HCT116 (cell line): ENCODE measurements at regions not wholly inside any gene's neighbourhood (a gene's known extent, or its start where the extent isn't known, plus 50 kb on each side); places are given as distances from the start of the nearest gene placed in this dataset.

Experiments
- ATAC-seq: fragments of 200-7000 bp; cut with Tn5 transposase; 2 replicates; pipeline ENCODE4 v1.9.1; 2020; ENCODE audit warnings: mild to moderate bottlenecking, moderate library complexity
- BruUV-seq: library from RNA; stranded (reverse); fragments of 400-500 nt; replicated peaks from 2 replicates; lab custom pipeline; 2021; lab: Mats Ljungman, UMichigan
- CTCF ChIA-PET: fragments of 300-600 bp; sonication (Branson Sonifier 250); formaldehyde crosslinking; loops from one replicate; lab custom pipeline; 2021; ENCODE audit warnings: antibody characterized with exemption; lab: Charles Lee
- POLR2A ChIA-PET: fragments of 300-600, 350-600 bp; sonication (Branson Sonifier 250); formaldehyde crosslinking; loops from one replicate; lab custom pipeline; 2021; ENCODE audit warnings: antibody characterized with exemption; lab: Charles Lee
- RAD21 ChIA-PET, 2 experiments: fragments of 300-600 bp; sonication (Branson Sonifier 250); formaldehyde crosslinking; loops; one replicate each; lab custom pipeline; 2023; ENCODE audit warnings: low total read pairs in 2 of 2; ENCODE audit not compliant: uncharacterized antibody in 2 of 2, unreplicated experiment in 2 of 2, low non-redundant PET in 1 of 2; lab: Charles Lee
- DNase-seq: peaks from one replicate; pipeline ENCODE4 v3.0.0-alpha.2; 2010; ENCODE audit warnings: low read depth, low spot score
- H2AFZ ChIP-seq: fragments of 200-600 bp; shearing (Covaris generic), sonication (generic); 2 replicates; pipeline ENCODE4 v1.6.1; 2017; ENCODE audit warnings: low read depth, mixed run types, mixed read lengths, antibody characterized with exemption, low read length; ENCODE audit not compliant: poor library complexity, severe bottlenecking
- H3K27ac ChIP-seq: 2 replicates; pipeline ENCODE4 v1.5.1; 2012; ENCODE audit warnings: low read depth, low read length
- H3K27me3 ChIP-seq: fragments of 200-600 bp; sonication (generic); 2 replicates; pipeline ENCODE4 v1.6.1; 2016; ENCODE audit warnings: mixed run types, low read length, mixed read lengths; ENCODE audit not compliant: insufficient read depth
- H3K36me3 ChIP-seq, 2 experiments: fragments of 200-500 bp in 1 of 2; fragments of 200-600 bp in 1 of 2; sonication (Bioruptor generic) in 1 of 2; sonication (generic) in 1 of 2; 2 replicates each; pipeline versions ENCODE4 v1.5.1 to v1.6.1; 2014 to 2016; ENCODE audit warnings: low read length in 2 of 2, inconsistent platforms in 1 of 2, mixed read lengths in 1 of 2, mixed run types in 1 of 2; ENCODE audit not compliant: insufficient read depth in 2 of 2, control insufficient read depth in 1 of 2
- H3K4me1 ChIP-seq, 2 experiments: fragments of 200-600 bp in 1 of 2; sonication (generic) in 1 of 2; 2 replicates each; pipeline versions ENCODE4 v1.5.1 to v1.6.1; 2012 to 2017; ENCODE audit warnings: low read length in 2 of 2, inconsistent platforms in 1 of 2, mild to moderate bottlenecking in 1 of 2, mixed read lengths in 1 of 2, mixed run types in 1 of 2, moderate library complexity in 1 of 2; ENCODE audit not compliant: insufficient read depth in 2 of 2, control insufficient read depth in 1 of 2
- H3K4me2 ChIP-seq: fragments of 200-600 bp; sonication (generic); 2 replicates; pipeline ENCODE4 v1.6.1; 2017; ENCODE audit warnings: mixed run types, low read length, mixed read lengths
- H3K4me3 ChIP-seq, 2 experiments: fragments of 200-600 bp in 1 of 2; sonication (generic) in 1 of 2; replicated peaks in 1 of 2; 2 replicates each; pipeline ENCODE4 v1.5.1; 2011 to 2016; ENCODE audit warnings: low read length in 2 of 2, control low read depth in 1 of 2, low read depth in 1 of 2, mild to moderate bottlenecking in 1 of 2, mixed read lengths in 1 of 2, mixed run types in 1 of 2
- H3K79me2 ChIP-seq: fragments of 200-600 bp; sonication (generic); 2 replicates; pipeline ENCODE4 v1.6.1; 2017; ENCODE audit warnings: mild to moderate bottlenecking, mixed run types, low read length, moderate library complexity, mixed read lengths; ENCODE audit not compliant: insufficient read depth
- H3K9ac ChIP-seq: fragments of 200-600 bp; sonication (generic); 2 replicates; pipeline ENCODE4 v1.6.1; 2016; ENCODE audit warnings: low read length, mixed read lengths
- H3K9me2 ChIP-seq: fragments of 200-600 bp; sonication (generic), shearing (Covaris generic); 2 replicates; pipeline ENCODE4 v1.6.1; 2017; ENCODE audit warnings: mixed run types, mild to moderate bottlenecking, moderate library complexity; ENCODE audit not compliant: insufficient read depth
- H3K9me3 ChIP-seq, 2 experiments: fragments of 200-500 bp in 1 of 2; fragments of 200-600 bp in 1 of 2; sonication (Bioruptor generic) in 1 of 2; sonication (generic) in 1 of 2; 2 replicates each; pipeline ENCODE4 v1.6.1; 2014 to 2017; ENCODE audit warnings: low read length in 2 of 2, mixed read lengths in 2 of 2, inconsistent platforms in 1 of 2, low read depth in 1 of 2, mild to moderate bottlenecking in 1 of 2, mixed run types in 1 of 2, moderate library complexity in 1 of 2; ENCODE audit not compliant: control insufficient read depth in 1 of 2, insufficient read depth in 1 of 2
- H4K20me1 ChIP-seq: fragments of 200-600 bp; sonication (generic), shearing (Covaris generic); 2 replicates; pipeline ENCODE4 v1.6.1; 2017; ENCODE audit warnings: mixed run types, mild to moderate bottlenecking, moderate library complexity; ENCODE audit not compliant: insufficient read depth
- ATF3 ChIP-seq: IDR thresholded peaks from 2 replicates; pipeline ENCODE4 v1.6.1; 2012
- CTCF ChIP-seq, 3 experiments: fragments of 200-600 bp in 1 of 3; sonication (generic) in 1 of 3; IDR thresholded peaks in 2 of 3; conservative IDR thresholded peaks in 1 of 3; 2 replicates each; pipeline ENCODE4 v1.5.1; 2012 to 2017; ENCODE audit warnings: low read depth in 2 of 3, low read length in 2 of 3, antibody characterized with exemption in 1 of 3, borderline replicate concordance in 1 of 3, control low read depth in 1 of 3, mild to moderate bottlenecking in 1 of 3, mixed read lengths in 1 of 3, mixed run types in 1 of 3, moderate library complexity in 1 of 3; ENCODE audit not compliant: insufficient read depth in 1 of 3
- EZH2phosphoT487 ChIP-seq: fragments of 200-600 bp; IDR thresholded peaks from 2 replicates; pipeline ENCODE4 v1.6.1; 2018; ENCODE audit warnings: antibody characterized with exemption, borderline replicate concordance
- FOSL1 ChIP-seq: IDR thresholded peaks from 2 replicates; pipeline ENCODE4 v1.6.1; 2012; ENCODE audit warnings: low read depth
- JUND ChIP-seq: IDR thresholded peaks from 2 replicates; pipeline ENCODE4 v1.6.1; 2012
- RAD21 ChIP-seq: IDR thresholded peaks from 2 replicates; pipeline ENCODE4 v1.6.1; 2012; ENCODE audit warnings: low read depth, mild to moderate bottlenecking
- REST ChIP-seq: IDR thresholded peaks from 2 replicates; pipeline ENCODE4 v1.6.1; 2012; ENCODE audit warnings: low read depth
- SIN3A ChIP-seq: IDR thresholded peaks from 2 replicates; pipeline ENCODE4 v1.6.1; 2012; ENCODE audit warnings: low read depth
- TCF7L2 ChIP-seq: IDR thresholded peaks from 2 replicates; pipeline ENCODE4 v1.7.0; 2011; ENCODE audit warnings: borderline replicate concordance, inconsistent platforms; ENCODE audit not compliant: insufficient read depth, insufficient read length; ENCODE audit errors: extremely low read depth
- YY1 ChIP-seq: IDR thresholded peaks from 2 replicates; pipeline ENCODE4 v1.6.1; 2011; ENCODE audit warnings: low read length, low read depth, moderate library complexity, mild to moderate bottlenecking; ENCODE audit not compliant: insufficient replicate concordance; ENCODE audit errors: extremely low read depth
- ZNF274 ChIP-seq: fragments of 200-500 bp; sonication (Bioruptor generic); IDR thresholded peaks from 2 replicates; pipeline ENCODE4 v1.6.1; 2014; ENCODE audit warnings: mild to moderate bottlenecking, low read depth, low read length, inconsistent platforms
- intact Hi-C: fragments of 100-400 bp; cut with micrococcal nuclease; formaldehyde crosslinking; loops from 2 replicates; pipeline ENCODE4 v1.10.0; 2022

GRCh38 chr20:63097336-63097831 is 90.6 kb upstream of the BHLHE23 start:
- BruUV-seq = no TSS peak
- CTCF ChIA-PET = no interaction called here
- peaks cover 4% of the 10 kb centered on the region; the same call in 1 of the 2 replicates for H3K27me3 ChIP-seq
- H3K4me1 ChIP-seq = peaks cover 5 to 8% of the 10 kb centered on the region in 2 experiments
- no peak overlapping the region for H3K9ac ChIP-seq
- H2AFZ ChIP-seq = no peak overlapping the region
- H3K4me2 ChIP-seq = no peak overlapping the region
- H3K9me2 ChIP-seq = no peaks in the 10 kb centered on the region
- intact Hi-C loops = no loop called here
- H3K36me3 ChIP-seq = no peaks in the 10 kb centered on the region
- RAD21 ChIA-PET = no interaction called here
- H3K4me3 ChIP-seq = no peak overlapping the region
- H4K20me1 ChIP-seq = no peaks in the 10 kb centered on the region
- H3K79me2 ChIP-seq = no peaks in the 10 kb centered on the region
- H3K27ac ChIP-seq = no peak overlapping the region
- DNase-seq (no peak), ATAC-seq (no peak)
- POLR2A ChIA-PET = no interaction called here
- no peaks in the 10 kb centered on the region for H3K9me3 ChIP-seq
- TF ChIP-seq CTCF (IDR thresholded peaks at IDR 0.05 in 2 of 3, conservative IDR thresholded peaks at IDR 0.05 in 1 of 3; ENCODE audit: borderline replicate concordance in 1 of 3, insufficient read depth in 1 of 3, low read depth in 2 of 3, low read length in 2 of 3) (no peak), SIN3A (no peak), TCF7L2 (no peak), FOSL1 (no peak)
- TF ChIP-seq, all 23 proteins: peak for 0

GRCh38 chr20:63096681-63097335 is 90.0 kb upstream of the BHLHE23 start:
- Histone ChIP-seq H3K79me2 (no peaks in the 10 kb centered on the region), H3K9me3 (no peaks in the 10 kb centered on the region), H3K27me3 (peaks cover 2% of the 10 kb centered on the region; the same call in 1 of the 2 replicates), H3K36me3 (no peaks in the 10 kb centered on the region), H3K4me1 (peaks cover 3 to 5% of the 10 kb centered on the region in 2 experiments), H3K9me2 (no peaks in the 10 kb centered on the region), H3K9ac (no peak overlapping the region), H3K27ac (no peak overlapping the region), H2AFZ (no peak overlapping the region), H4K20me1 (no peaks in the 10 kb centered on the region), H3K4me2 (no peak overlapping the region), H3K4me3 (no peak overlapping the region)
- TF ChIP-seq ATF3 (no peak), EZH2phosphoT487 (no peak), RAD21 (no peak), TCF7L2 (no peak), ZNF274 (no peak), REST (no peak), YY1 (no peak), JUND (no peak)
- ChIA-PET POLR2A (no interaction called here), RAD21 (no interaction called here), CTCF (no interaction called here)
- ATAC-seq (no peak), DNase-seq (no peak)
- intact Hi-C loops = no loop called here
- no TSS peak for BruUV-seq
